ENCODE measurements at regions not wholly inside any gene's neighbourhood (a gene's known extent, or its start where the extent isn't known, plus 50 kb on each side); places are given as distances from the start of the nearest gene placed in this dataset.

DNA sequence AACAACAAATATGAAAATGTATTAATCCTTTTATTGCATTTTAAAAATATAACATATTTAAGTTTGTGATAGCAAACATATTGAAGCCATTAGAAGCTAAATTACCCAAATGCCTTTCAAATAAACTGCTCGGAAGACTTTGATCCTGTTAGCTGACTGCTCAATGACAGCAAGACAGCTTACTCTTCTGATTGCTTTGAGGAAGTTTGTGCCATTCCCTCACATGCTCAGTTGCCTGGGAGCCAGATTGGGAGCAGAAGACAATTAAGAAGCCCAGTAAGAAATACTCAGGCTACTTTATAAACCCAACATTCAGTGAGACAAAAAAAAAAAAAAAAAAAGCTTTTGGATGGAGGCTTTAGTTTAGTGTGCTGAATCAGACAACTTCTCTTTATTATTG lies 407.1 kb upstream of the SOX11 start:
- no peak for DNase-seq
- H3K9me3 Mint-ChIP-seq, result peaks cover 7% of the 10 kb centered on the region
- H3K36me3 Mint-ChIP-seq (ENCODE audit: low read depth), result no peaks in the 10 kb centered on the region
- no peak overlapping the region for H3K4me3 Mint-ChIP-seq
- H3K27me3 Mint-ChIP-seq, result no peaks in the 10 kb centered on the region
- no peak overlapping the region for H3K27ac Mint-ChIP-seq
- CTCF ChIA-PET, result interaction anchor here (0.7 kb wide), 1 partner anchor 142 kb away, joined by 4 read pairs; no protein-coding TSS in a partner anchor
- no peaks in the 10 kb centered on the region for H3K4me1 Mint-ChIP-seq
- POLR2A ChIA-PET, result no interaction called here

DNA sequence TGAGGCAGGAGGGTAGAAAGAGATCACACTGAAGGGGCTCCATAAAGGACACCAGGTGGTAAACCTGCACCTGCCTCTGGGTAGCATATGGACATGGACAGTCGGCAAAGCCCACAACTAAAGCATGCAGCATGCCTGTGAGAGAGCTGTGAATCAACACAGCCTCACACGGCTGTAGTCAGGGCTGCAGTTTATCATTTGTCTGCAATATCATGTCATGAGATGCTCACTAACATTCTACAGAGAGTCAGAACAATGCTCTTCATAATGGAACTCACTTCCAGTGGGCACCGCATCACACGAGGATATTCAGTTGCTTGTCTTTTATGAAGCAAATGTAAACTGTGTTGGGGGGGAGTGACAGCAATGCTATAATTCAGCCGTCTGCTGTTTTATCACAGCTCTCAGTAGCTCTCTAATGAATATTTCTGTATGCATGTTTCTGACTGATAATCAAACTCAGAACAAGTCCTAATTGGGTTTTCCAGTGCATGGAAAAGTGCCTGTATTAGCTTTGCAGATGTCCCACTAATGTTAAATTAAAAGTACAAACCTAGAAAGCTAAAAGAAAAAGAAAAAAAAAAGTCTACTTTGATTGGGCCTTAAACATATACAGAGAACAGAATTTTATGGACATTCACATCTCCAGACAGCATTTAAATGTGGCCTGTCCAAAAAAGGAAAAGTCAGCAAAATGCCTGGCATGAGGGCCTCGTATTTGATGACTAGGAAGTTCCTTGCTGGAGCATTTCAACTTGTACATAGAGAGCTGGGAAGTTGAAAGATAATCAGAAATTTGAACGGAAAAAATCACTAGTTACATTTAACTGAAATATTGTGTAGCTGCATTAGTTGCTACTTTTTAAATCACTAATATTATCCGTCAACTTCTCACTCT lies 406.1 kb upstream of the SOX11 start:
- Mint-ChIP-seq H3K27me3 (no peaks in the 10 kb centered on the region), H3K27ac (no peak overlapping the region), H3K9me3 (peaks cover 7% of the 10 kb centered on the region), H3K4me3 (no peak overlapping the region), H3K4me1 (no peaks in the 10 kb centered on the region), H3K36me3 (ENCODE audit: low read depth) (no peaks in the 10 kb centered on the region)
- ChIA-PET POLR2A (no interaction called here), CTCF (no interaction called here)
- DNase-seq, result no peak

DNA sequence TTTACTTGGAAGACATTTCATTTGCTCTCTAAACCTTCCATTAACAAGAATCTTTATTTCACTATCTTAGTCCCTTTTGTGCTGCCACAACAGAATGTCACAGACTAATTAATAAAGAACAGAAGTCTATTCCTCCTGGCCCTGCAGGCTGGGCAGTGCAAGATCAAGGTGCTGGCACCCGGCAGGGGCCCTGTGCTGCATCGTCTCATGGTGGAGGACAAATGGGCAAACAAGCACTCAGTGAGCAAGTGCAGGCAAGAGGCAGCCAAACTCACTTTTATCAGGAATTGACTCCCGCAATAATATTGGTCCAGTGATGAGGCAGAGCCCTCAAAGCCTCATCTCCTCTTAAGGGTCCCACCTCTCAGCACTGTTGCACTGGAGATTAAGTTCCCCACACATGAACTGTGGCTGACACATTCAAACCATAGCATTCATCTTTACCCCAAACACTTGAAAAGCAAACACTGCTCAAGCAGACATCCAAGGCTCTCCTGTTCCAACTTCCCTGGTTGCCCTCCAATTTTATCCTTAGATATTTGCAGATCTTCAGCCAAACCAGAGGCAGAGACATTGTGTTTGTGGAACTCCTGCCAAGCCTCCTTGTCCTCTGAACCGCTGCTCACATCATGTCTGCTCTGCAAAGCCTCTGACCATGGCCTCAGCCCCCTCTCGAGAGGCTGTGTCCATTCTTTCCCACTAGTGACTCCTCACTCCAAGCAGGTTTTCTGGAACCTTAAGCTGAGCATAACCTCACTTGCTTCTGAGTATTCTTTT lies 404.4 kb upstream of the SOX11 start:
- H3K27ac Mint-ChIP-seq, result no peak overlapping the region
- no peak overlapping the region for H3K4me3 Mint-ChIP-seq
- H3K4me1 Mint-ChIP-seq, result no peaks in the 10 kb centered on the region
- DNase-seq, result no peak
- no peaks in the 10 kb centered on the region for H3K36me3 Mint-ChIP-seq (ENCODE audit: low read depth)
- H3K27me3 Mint-ChIP-seq, result no peaks in the 10 kb centered on the region
- H3K9me3 Mint-ChIP-seq, result peaks cover 10% of the 10 kb centered on the region
- ChIA-PET CTCF (no interaction called here), POLR2A (no interaction called here)

DNA sequence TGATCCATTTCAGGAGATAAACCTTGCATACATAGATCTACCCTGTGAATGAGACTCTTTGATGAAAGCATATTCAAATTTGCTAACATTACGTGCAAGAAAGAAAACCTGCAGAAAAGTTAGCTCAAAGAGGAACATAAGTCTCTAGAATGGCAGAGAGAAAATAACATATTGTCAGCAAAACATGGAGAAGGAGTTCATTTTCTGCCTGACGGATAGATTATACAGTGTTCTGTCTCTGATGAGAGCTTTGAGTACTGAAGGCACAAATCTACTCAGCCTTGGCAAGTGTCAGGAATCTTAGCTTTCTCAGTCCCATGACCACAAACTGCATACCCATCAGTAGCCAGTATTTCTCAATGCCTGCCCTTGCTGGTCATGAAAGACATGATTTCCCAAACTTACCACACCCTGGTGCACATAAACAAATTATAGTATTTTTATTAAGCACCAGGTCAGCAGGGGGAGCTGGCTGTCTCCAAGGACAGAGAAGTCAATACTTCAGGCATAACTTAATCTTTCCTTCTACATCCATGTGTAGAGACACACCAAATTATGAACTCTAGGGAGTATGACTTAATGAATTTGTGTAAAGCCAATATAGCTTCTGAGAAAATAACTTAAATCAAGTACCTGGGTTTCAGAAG lies 401.2 kb upstream of the SOX11 start:
- Mint-ChIP-seq H3K27me3 (no peaks in the 10 kb centered on the region), H3K36me3 (ENCODE audit: low read depth) (no peaks in the 10 kb centered on the region), H3K9me3 (peaks cover 8% of the 10 kb centered on the region), H3K4me3 (no peak overlapping the region), H3K27ac (no peak overlapping the region), H3K4me1 (no peaks in the 10 kb centered on the region)
- ChIA-PET POLR2A (no interaction called here), CTCF (no interaction called here)
- no peak for DNase-seq

DNA sequence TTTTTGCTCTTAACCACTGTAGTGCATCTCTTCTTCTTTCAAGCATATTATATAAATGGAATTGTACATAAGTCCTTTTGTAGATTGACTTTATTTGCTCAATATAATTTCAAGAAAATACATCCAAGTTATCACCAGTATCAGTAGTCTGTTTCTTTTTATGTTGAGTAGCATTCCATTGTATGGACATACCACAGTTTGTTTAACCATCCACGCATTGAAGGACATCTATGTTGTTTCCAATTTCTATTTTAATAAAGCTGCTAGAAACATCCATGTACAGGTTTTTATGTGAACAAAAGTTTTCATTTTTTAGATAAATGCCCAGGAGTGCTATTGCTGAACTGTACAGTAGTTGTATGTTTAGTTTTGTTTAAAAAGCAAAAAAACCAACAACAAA lies 387.5 kb upstream of the SOX11 start:
- CTCF ChIA-PET, result no interaction called here

DNA sequence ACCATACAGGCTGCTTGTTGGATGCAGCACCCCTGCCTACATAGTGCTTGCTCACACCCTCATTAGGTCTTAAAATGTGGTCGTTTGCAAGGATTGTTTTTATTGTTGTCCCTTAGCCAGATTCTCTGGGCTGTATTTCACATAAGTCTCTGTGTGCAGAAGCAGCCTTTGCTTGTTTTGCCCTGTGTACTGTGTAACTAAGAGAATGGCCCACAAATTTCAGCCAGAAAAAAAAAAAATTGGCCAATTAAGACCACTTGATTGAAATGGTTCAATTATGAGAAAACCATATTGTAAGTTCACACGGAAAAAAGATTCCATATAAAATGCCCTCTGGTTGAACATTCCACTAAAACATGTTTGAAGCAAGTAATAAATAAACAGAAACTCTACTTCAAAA lies 377.1 kb upstream of the SOX11 start:
- H3K36me3 Mint-ChIP-seq (ENCODE audit: low read depth), result no peaks in the 10 kb centered on the region
- H3K27me3 Mint-ChIP-seq, result no peaks in the 10 kb centered on the region
- ChIA-PET POLR2A (no interaction called here), CTCF (no interaction called here)
- no peak for DNase-seq
- no peaks in the 10 kb centered on the region for H3K4me1 Mint-ChIP-seq
- H3K27ac Mint-ChIP-seq, result no peak overlapping the region
- peaks cover 3% of the 10 kb centered on the region for H3K9me3 Mint-ChIP-seq
- H3K4me3 Mint-ChIP-seq, result no peak overlapping the region

More for the DNA sequence above, 387.5 kb upstream of the SOX11 start:
- Mint-ChIP-seq H3K27ac (no peak overlapping the region), H3K36me3 (ENCODE audit: low read depth) (no peaks in the 10 kb centered on the region), H3K4me1 (no peaks in the 10 kb centered on the region), H3K27me3 (no peaks in the 10 kb centered on the region), H3K9me3 (peaks cover 9% of the 10 kb centered on the region), H3K4me3 (no peak overlapping the region)
- DNase-seq, result no peak
- POLR2A ChIA-PET, result no interaction called here

DNA sequence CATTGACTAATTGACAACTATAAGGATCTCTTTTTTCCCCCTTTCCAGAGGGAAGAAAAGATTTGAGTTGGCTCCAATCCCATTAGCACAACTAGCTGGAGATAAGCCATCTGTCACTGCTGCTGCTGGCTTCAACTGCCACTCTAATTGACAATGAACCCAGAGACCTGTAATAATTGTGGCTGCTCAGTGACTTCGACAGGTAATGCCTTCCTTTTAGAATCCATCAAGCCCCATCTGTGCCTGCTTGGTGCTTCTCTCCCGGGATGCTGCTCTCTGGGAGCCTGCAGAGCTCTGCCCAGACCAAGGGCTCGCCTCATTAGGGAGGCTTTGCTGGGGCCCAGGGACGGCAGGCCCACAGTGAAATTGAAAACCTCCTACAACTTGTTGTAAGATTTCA lies 376.7 kb upstream of the SOX11 start:
- ChIA-PET CTCF (no interaction called here), POLR2A (no interaction called here)
- Mint-ChIP-seq H3K27ac (no peak overlapping the region), H3K9me3 (no peaks in the 10 kb centered on the region), H3K4me3 (no peak overlapping the region), H3K36me3 (ENCODE audit: low read depth) (no peaks in the 10 kb centered on the region), H3K4me1 (no peaks in the 10 kb centered on the region), H3K27me3 (no peaks in the 10 kb centered on the region)
- DNase-seq, result no peak

DNA sequence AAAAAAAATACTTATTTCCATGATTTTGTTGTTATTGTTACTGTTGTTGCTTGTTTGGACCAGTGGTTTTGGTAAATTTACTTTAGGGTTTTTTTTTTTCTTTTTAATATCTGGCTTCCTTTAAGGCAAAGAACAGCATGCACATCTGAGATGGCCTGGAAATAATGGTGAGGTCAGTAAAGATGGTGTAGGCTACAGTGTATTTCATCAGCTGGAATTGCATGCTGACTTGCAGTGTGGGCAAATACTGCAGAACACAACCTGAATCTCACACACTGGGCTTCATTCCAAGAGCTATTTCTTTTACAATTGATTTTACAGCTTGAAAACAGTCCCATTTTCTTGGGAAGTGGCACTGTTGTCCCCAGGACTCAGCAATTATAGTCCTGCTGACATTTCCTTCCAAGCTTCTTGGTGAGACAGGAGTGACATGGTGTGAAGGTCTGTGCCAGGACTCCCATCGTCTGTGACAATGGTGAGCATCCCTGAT lies 376.1 kb upstream of the SOX11 start:
- no peaks in the 10 kb centered on the region for H3K4me1 Mint-ChIP-seq
- no peak overlapping the region for H3K4me3 Mint-ChIP-seq
- no peaks in the 10 kb centered on the region for H3K27me3 Mint-ChIP-seq
- ChIA-PET CTCF (no interaction called here), POLR2A (no interaction called here)
- no peaks in the 10 kb centered on the region for H3K9me3 Mint-ChIP-seq
- DNase-seq, result no peak
- H3K36me3 Mint-ChIP-seq (ENCODE audit: low read depth), result no peaks in the 10 kb centered on the region
- no peak overlapping the region for H3K27ac Mint-ChIP-seq

DNA sequence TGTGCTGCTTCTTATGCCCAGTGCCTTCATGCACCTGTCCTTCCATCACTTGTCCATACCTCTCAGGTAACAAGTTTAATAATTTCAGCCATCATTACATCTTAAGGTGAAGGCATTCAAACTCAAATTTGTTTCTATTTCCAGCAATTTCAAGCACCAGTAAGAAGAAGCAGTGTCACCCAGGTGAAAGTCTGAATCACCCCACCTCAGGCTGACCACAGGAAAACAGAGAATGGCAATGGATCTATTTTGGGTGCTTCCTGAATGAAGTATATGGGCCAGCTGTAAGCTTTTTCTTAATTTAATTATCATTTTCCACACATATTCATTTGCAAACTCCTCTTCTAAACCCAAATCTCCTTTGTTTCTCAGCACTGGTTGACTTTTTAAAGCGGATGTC lies 372.7 kb upstream of the SOX11 start:
- Mint-ChIP-seq H3K9me3 (peaks cover 2% of the 10 kb centered on the region), H3K27me3 (no peaks in the 10 kb centered on the region), H3K27ac (no peak overlapping the region), H3K4me1 (no peaks in the 10 kb centered on the region), H3K36me3 (ENCODE audit: low read depth) (no peaks in the 10 kb centered on the region), H3K4me3 (no peak overlapping the region)
- no peak for DNase-seq
- CTCF ChIA-PET, result no interaction called here
- POLR2A ChIA-PET, result no interaction called here

DNA sequence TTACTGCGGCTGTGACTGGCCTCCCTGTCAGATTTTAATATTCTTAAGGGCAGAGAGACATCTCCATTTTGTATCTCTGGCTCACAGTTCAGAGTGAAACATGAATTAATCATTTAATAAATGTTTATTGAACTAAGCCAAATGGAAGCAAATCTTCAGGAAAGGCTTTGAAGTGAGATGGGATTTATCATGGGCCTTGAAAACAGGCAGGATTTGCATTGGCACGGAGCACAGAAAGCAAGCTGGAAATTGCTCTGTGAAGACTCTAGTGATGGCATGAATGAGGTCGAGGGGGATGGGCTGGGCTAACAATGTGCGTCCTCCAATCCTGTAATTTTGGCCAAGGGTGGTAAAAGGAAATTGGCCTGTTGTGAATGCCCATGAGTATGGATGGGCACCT lies 369.8 kb upstream of the SOX11 start:
- Mint-ChIP-seq H3K36me3 (ENCODE audit: low read depth) (no peaks in the 10 kb centered on the region), H3K4me1 (no peaks in the 10 kb centered on the region), H3K27ac (no peak overlapping the region), H3K27me3 (no peaks in the 10 kb centered on the region), H3K4me3 (no peak overlapping the region), H3K9me3 (peaks cover 2% of the 10 kb centered on the region)
- CTCF ChIA-PET, result no interaction called here
- no peak for DNase-seq
- POLR2A ChIA-PET, result no interaction called here

DNA sequence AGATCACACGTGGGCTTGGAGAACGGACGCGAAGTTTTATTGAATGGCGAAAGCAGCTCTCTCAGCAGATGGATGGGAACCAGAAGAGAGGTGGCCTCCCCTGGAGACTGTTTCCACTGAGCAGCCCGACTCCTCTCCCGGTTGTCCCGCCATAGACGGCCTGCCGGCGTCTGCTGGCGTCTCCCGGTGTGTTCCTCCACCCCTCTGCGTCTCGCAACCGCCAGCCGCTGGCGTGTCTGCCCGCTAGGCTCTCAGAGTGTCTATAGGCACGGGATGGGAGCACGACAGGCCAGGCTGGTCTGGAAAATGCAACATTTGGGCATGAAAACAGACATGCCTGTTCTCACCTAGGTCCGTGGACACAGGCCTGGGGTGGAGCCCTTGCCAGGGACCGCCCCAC lies 366.7 kb upstream of the SOX11 start:
- H3K36me3 Mint-ChIP-seq (ENCODE audit: low read depth), result no peaks in the 10 kb centered on the region
- H3K4me3 Mint-ChIP-seq, result no peak overlapping the region
- H3K4me1 Mint-ChIP-seq, result no peaks in the 10 kb centered on the region
- H3K27me3 Mint-ChIP-seq, result no peaks in the 10 kb centered on the region
- peaks cover 2% of the 10 kb centered on the region for H3K9me3 Mint-ChIP-seq
- no peak overlapping the region for H3K27ac Mint-ChIP-seq
- ChIA-PET POLR2A (no interaction called here), CTCF (no interaction called here)
- DNase-seq, result no peak

DNA sequence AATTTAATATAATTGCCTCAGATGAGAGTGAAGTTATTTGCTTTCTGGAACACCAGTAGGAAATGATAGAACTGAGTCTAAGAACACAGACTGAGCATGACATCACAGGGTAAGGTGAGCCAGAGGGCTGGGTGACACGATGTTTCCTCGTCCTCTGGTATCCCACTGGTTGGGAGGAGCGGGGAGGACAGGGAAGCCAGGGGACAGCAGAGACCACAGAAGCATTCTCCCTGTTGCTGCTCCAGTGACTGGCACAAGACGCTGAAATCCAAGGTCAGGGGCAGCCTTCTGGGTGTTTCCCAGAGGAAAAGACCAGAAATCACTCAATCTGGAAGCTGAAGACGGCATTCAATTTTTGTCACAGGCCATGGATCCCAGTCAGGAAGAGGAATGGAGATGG lies 363.4 kb upstream of the SOX11 start:
- DNase-seq, result no peak
- no peak overlapping the region for H3K4me3 Mint-ChIP-seq
- CTCF ChIA-PET, result no interaction called here
- H3K9me3 Mint-ChIP-seq, result peaks cover 5% of the 10 kb centered on the region
- no peaks in the 10 kb centered on the region for H3K36me3 Mint-ChIP-seq (ENCODE audit: low read depth)
- POLR2A ChIA-PET, result no interaction called here
- no peaks in the 10 kb centered on the region for H3K27me3 Mint-ChIP-seq
- H3K27ac Mint-ChIP-seq, result no peak overlapping the region
- H3K4me1 Mint-ChIP-seq, result no peaks in the 10 kb centered on the region

DNA sequence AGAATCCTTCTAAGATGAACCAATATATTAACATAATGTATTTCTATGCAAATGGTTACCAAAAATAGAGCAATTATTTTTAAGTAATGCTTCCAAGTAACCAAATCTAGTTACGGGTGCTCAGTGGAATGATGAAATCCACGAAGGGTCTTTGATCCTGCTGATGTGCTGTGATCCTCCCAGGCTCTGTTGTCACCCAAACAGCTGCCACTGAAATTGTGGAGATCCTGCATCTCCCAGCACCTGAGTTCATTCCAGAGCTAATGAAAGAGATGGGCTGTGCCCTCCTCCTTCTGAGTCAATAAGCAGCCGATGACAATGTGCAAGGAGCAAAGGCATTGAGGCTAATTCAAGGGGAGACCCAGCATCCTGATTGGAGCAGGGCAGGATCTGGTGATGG lies 362.4 kb upstream of the SOX11 start:
- no peaks in the 10 kb centered on the region for H3K4me1 Mint-ChIP-seq
- peaks cover 3% of the 10 kb centered on the region for H3K9me3 Mint-ChIP-seq
- H3K27ac Mint-ChIP-seq, result no peak overlapping the region
- no peaks in the 10 kb centered on the region for H3K27me3 Mint-ChIP-seq
- no peaks in the 10 kb centered on the region for H3K36me3 Mint-ChIP-seq (ENCODE audit: low read depth)
- H3K4me3 Mint-ChIP-seq, result no peak overlapping the region
- DNase-seq, result no peak
- ChIA-PET POLR2A (no interaction called here), CTCF (no interaction called here)
